ENCODE measurements at regions not wholly inside any gene's neighbourhood (a gene's known extent, or its start where the extent isn't known, plus 50 kb on each side); places are given as distances from the start of the nearest gene placed in this dataset.

DNA sequence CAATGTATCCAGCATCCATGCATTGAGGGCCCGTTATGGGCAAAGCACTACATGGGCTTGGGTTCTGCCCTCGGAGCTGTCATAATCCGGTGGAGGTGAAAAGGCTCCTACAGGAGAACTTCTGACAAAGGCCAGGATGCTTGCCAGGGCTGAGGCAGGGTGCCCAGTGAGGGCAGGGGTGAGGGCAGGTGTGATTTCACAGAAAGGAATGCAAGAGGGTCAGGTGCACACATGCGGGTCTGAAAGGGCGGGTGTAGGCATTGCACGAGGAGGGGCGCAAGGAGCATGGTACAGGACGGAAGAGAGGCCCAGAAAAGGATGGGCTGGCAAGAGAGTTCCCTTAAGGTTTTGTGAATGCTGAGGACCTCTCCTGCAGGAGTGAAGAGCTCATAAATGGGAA lies 348.0 kb downstream of the BTBD3 start:
- TF ChIP-seq POLR2AphosphoS5 (IDR thresholded peaks at IDR 0.05; ENCODE audit: low read depth, low read length) (no peak), POLR2A (IDR thresholded peaks at IDR 0.05; ENCODE audit: low read depth, low read length) (no peak), TAF1 (IDR thresholded peaks at IDR 0.05; ENCODE audit: low read depth, low read length) (no peak), SPI1 (IDR thresholded peaks at IDR 0.05; ENCODE audit: low read depth, low read length) (no peak)

All from GM12891 (cell line).